Endothelial cell of umbilical vein (primary cell): ENCODE measurements at regions not wholly inside any gene's neighbourhood (a gene's known extent, or its start where the extent isn't known, plus 50 kb on each side); places are given as distances from the start of the nearest gene placed in this dataset.

Experiments used
- BruUV-seq: library from RNA; stranded (reverse); fragments of 400-500 nt; replicated peaks from 2 replicates; lab custom pipeline; 2021; lab: Mats Ljungman, UMichigan
- CTCF ChIA-PET: fragments of 300-600, 350-600 bp; sonication (Branson Sonifier 250); formaldehyde crosslinking; loops from one replicate; lab custom pipeline; 2021; ENCODE audit warnings: antibody characterized with exemption, inconsistent platforms; lab: Charles Lee
- POLR2A ChIA-PET: fragments of 300-600, 350-600 bp; sonication (Branson Sonifier 250); formaldehyde crosslinking; loops from one replicate; lab custom pipeline; 2021; ENCODE audit warnings: antibody characterized with exemption, inconsistent platforms; lab: Charles Lee
- DNase-seq: peaks from one replicate; pipeline ENCODE4 v3.0.0-alpha.2; 2011; ENCODE audit warnings: low read depth, low spot score
- FAIRE-seq: peaks from 2 replicates; lab custom pipeline; 2011; peaks lifted over from hg19 to GRCh38; lab: Jason Lieb, UNC
- H2AFZ ChIP-seq: 2 replicates; pipeline ENCODE4 v1.6.0; 2012; ENCODE audit warnings: low read depth, low read length, control low read depth, inconsistent platforms
- H3K27ac ChIP-seq: 2 replicates; pipeline ENCODE4 v1.5.1; 2011; ENCODE audit warnings: low read depth, mild to moderate bottlenecking, control low read depth, low read length, moderate library complexity; ENCODE audit not compliant: insufficient read depth
- H3K27me3 ChIP-seq, 2 experiments: 2 replicates each; pipeline versions ENCODE4 v1.6.0 to v1.6.1; 2011; ENCODE audit warnings: low read length in 2 of 2, mixed read lengths in 1 of 2; ENCODE audit not compliant: control insufficient read depth in 2 of 2, insufficient read depth in 2 of 2
- H3K36me3 ChIP-seq, 2 experiments: 2 replicates in 1 of 2; 3 replicates in 1 of 2; pipeline ENCODE4 v1.5.1; 2011; ENCODE audit warnings: low read length in 2 of 2, mild to moderate bottlenecking in 1 of 2, moderate library complexity in 1 of 2; ENCODE audit not compliant: control insufficient read depth in 2 of 2, insufficient read depth in 2 of 2; ENCODE audit errors: extremely low read depth in 1 of 2
- H3K4me1 ChIP-seq: 3 replicates; pipeline ENCODE4 v1.5.1; 2011; ENCODE audit warnings: mild to moderate bottlenecking, low read length; ENCODE audit not compliant: control insufficient read depth, insufficient read depth; ENCODE audit errors: extremely low read depth
- H3K4me2 ChIP-seq: 2 replicates; pipeline ENCODE4 v1.6.1; 2011; ENCODE audit warnings: low read length, control low read depth, mixed read lengths; ENCODE audit not compliant: insufficient read depth
- H3K4me3 ChIP-seq, 3 experiments: fragments of 200-600 bp in 1 of 3; sonication (generic), shearing (Covaris generic) in 1 of 3; replicated peaks in 1 of 3; 2 replicates each; pipeline ENCODE4 v1.5.1; 2011 to 2016; ENCODE audit warnings: control low read depth in 3 of 3, low read length in 3 of 3, mild to moderate bottlenecking in 2 of 3, inconsistent platforms in 1 of 3, low read depth in 1 of 3, moderate library complexity in 1 of 3; ENCODE audit not compliant: insufficient read depth in 1 of 3
- H3K79me2 ChIP-seq: 2 replicates; pipeline ENCODE4 v1.6.0; 2012; ENCODE audit warnings: low read length, inconsistent platforms; ENCODE audit not compliant: control insufficient read depth, insufficient read depth
- H3K9ac ChIP-seq: replicated peaks from 2 replicates; pipeline ENCODE3; 2011; ENCODE audit warnings: low read length, control low read depth; ENCODE audit not compliant: insufficient read depth; ENCODE audit errors: extremely low read depth
- H3K9me1 ChIP-seq: replicated peaks from 3 replicates; pipeline ENCODE4 v1.6.0; 2011; ENCODE audit warnings: mild to moderate bottlenecking, low read length; ENCODE audit not compliant: control insufficient read depth, insufficient read depth; ENCODE audit errors: extremely low read depth
- H3K9me3 ChIP-seq: replicated peaks from 2 replicates; pipeline ENCODE4 v1.5.1; 2012; ENCODE audit warnings: low read length, inconsistent platforms; ENCODE audit not compliant: control insufficient read depth, insufficient read depth
- H4K20me1 ChIP-seq: replicated peaks from 2 replicates; pipeline ENCODE3; 2011; ENCODE audit warnings: mild to moderate bottlenecking, low read length; ENCODE audit not compliant: control insufficient read depth, insufficient read depth; ENCODE audit errors: extremely low read depth
- CTCF ChIP-seq, 2 donors: IDR thresholded peaks; 1 replicate in 1 of 2; 2 replicates in 1 of 2; pipeline ENCODE4 v1.5.1; 2011; ENCODE audit warnings: low read length in 2 of 2, mild to moderate bottlenecking in 2 of 2, moderate library complexity in 2 of 2, control low read depth in 1 of 2, inconsistent platforms in 1 of 2, low read depth in 1 of 2; ENCODE audit not compliant: insufficient read depth in 1 of 2; ENCODE audit errors: extremely low read depth in 1 of 2
- EZH2 ChIP-seq: IDR thresholded peaks from 2 replicates; pipeline ENCODE4 v1.6.1; 2012; ENCODE audit warnings: borderline replicate concordance, low read depth, mild to moderate bottlenecking, moderate library complexity, low read length, inconsistent platforms; ENCODE audit not compliant: severe bottlenecking
- FOS ChIP-seq: IDR thresholded peaks from 2 replicates; pipeline ENCODE4 v1.6.1; 2011; ENCODE audit warnings: mild to moderate bottlenecking, low read length, moderate library complexity, borderline replicate concordance; ENCODE audit not compliant: insufficient read depth
- GATA2 ChIP-seq: IDR thresholded peaks from 2 replicates; pipeline ENCODE4 v1.7.0; 2011; ENCODE audit warnings: low read depth, mild to moderate bottlenecking, moderate library complexity, mixed read lengths, low read length; ENCODE audit not compliant: insufficient read length, insufficient read depth
- JUN ChIP-seq: IDR thresholded peaks from 2 replicates; pipeline ENCODE4 v1.6.1; 2011; ENCODE audit warnings: borderline replicate concordance, low read depth; ENCODE audit not compliant: insufficient read length, insufficient read depth
- MYC ChIP-seq: IDR thresholded peaks from one replicate; pipeline ENCODE4 v1.6.1; 2011; ENCODE audit warnings: mild to moderate bottlenecking, low read depth, low read length
- POLR2A ChIP-seq: IDR thresholded peaks from 2 replicates; pipeline ENCODE4 v1.6.1; 2012; ENCODE audit warnings: low read depth, mild to moderate bottlenecking, control low read depth, low read length
- POLR2AphosphoS5 ChIP-seq: IDR thresholded peaks from 2 replicates; pipeline ENCODE4 v1.6.1; 2012; ENCODE audit warnings: low read depth, mild to moderate bottlenecking, control low read depth, low read length, moderate library complexity; ENCODE audit not compliant: insufficient read depth
- dilution Hi-C: fragments of 300-500 bp; cut with MboI; formaldehyde crosslinking; loops from one replicate; pipeline ENCODE4 v1.15.0; 2019; ENCODE audit warnings: low sequenced_read_pairs; ENCODE audit not compliant: extremely low pct_ligation_motif_present
- intact Hi-C: fragments of 100-400 bp; cut with micrococcal nuclease; formaldehyde crosslinking; loops from one replicate; pipeline ENCODE4 v1.10.0; 2022
- TF ChIP-seq, protein P1 (sequence below): IDR thresholded peaks from 2 replicates; pipeline ENCODE4 v1.6.1; 2011; ENCODE audit not compliant: insufficient read depth, insufficient read length

GRCh38 chr12:105466231-105466900 lies 135.9 kb downstream of the C12orf75 start:
- FAIRE-seq (no peak), DNase-seq (no peak)
- Histone ChIP-seq H3K4me2 (peak overlapping the region; percentile 31), H3K9me1 (no peaks in the 10 kb centered on the region), H3K27ac (peak overlapping the region; percentile 95), H4K20me1 (no peaks in the 10 kb centered on the region), H3K36me3 (no peaks in the 10 kb centered on the region), H3K27me3 (no peaks in the 10 kb centered on the region), H3K79me2 (peaks cover 27% of the 10 kb centered on the region), H3K4me3 (no peak overlapping the region), H3K4me1 (peaks cover 73% of the 10 kb centered on the region), H3K9me3 (no peaks in the 10 kb centered on the region), H3K9ac (peak overlapping the region; percentile 91), H2AFZ (peak overlapping the region; percentile 54)
- TF ChIP-seq, protein P1, sequence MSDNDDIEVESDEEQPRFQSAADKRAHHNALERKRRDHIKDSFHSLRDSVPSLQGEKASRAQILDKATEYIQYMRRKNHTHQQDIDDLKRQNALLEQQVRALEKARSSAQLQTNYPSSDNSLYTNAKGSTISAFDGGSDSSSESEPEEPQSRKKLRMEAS: no peak
- TF ChIP-seq JUN: peak; percentile 15
- ChIA-PET CTCF (interaction anchor here (0.7 to 5.7 kb wide), 9 partner anchors 11 to 121 kb away, joined by 3 to 72 read pairs (median 4); no protein-coding TSS in a partner anchor), POLR2A (interaction anchor here (1.0 to 2.8 kb wide), 4 partner anchors 19 to 35 kb away, joined by 3 to 19 read pairs (median 10); no protein-coding TSS in a partner anchor)
- intact Hi-C loops (loop anchor here (5.0 kb wide), 1 partner anchor 671 kb away; the partner anchor contains the start of gene NUAK1), dilution Hi-C loops (no loop called here)
- BruUV-seq: no TSS peak

DNA sequence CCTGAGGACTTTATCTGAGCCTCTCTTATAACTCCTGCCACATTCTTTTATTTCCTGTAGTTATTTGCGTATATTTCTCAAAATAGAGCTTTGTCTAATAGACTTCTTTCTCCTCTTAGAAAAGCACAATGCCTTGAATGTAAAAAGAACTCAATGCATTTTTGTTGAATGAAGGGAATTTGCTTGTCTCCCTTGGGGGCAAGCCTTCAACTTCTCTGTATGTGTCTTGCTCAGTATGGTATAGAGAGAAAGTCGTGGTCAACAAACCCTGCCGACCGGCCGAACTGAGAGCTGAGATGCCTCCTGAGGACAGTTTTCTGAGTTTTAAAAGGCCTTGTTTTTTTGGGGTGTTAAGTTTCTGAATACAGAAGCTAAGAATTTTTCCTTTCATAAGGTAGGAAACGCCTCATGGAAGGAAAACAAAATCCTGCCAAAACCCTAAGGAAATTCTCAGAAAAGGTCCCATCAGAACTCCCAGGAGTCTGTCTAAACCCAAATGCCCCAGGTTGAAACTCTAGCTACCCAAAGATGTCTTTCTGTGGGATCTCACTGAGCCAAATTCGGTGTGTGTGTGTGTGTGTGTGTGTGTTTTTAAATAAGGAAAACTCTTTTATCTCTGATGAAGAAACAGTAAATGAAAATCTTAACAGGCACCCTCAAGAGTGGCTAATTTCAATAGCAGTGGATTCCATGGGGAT lies 136.6 kb downstream of the C12orf75 start:
- Histone ChIP-seq H4K20me1 (no peaks in the 10 kb centered on the region), H3K9me1 (no peaks in the 10 kb centered on the region), H3K27me3 (no peaks in the 10 kb centered on the region), H3K27ac (peak overlapping the region; percentile 95), H2AFZ (peak overlapping the region; percentile 54), H3K9ac (peak overlapping the region; percentile 91), H3K79me2 (peaks cover 32% of the 10 kb centered on the region), H3K4me2 (peak overlapping the region; percentile 93), H3K4me1 (peaks cover 70% of the 10 kb centered on the region), H3K36me3 (no peaks in the 10 kb centered on the region), H3K4me3 (no peak overlapping the region), H3K9me3 (no peaks in the 10 kb centered on the region)
- POLR2A ChIA-PET: interaction anchor here (0.6 to 3.3 kb wide), 6 partner anchors 13 to 66 kb away, joined by 3 to 19 read pairs (median 6); no protein-coding TSS in a partner anchor
- intact Hi-C loops: loop anchor here (1.0 to 5.0 kb wide), 2 partner anchors 22 to 670 kb away; partner anchors contain the start of gene NUAK1
- CTCF ChIA-PET: interaction anchor here (0.7 to 5.7 kb wide), 14 partner anchors 12 to 120 kb away, joined by 3 to 72 read pairs (median 4); no protein-coding TSS in a partner anchor
- no peak for TF ChIP-seq MYC
- TF ChIP-seq JUN: no peak
- TF ChIP-seq POLR2AphosphoS5: no peak
- no peak for TF ChIP-seq CTCF (IDR thresholded peaks at IDR 0.05; ENCODE audit: extremely low read depth in 1 of 2, insufficient read depth in 1 of 2, low read depth in 1 of 2, low read length in 2 of 2)
- no peak for TF ChIP-seq FOS
- no peak for TF ChIP-seq EZH2
- no peak for TF ChIP-seq POLR2A
- no peak for TF ChIP-seq GATA2
- TF ChIP-seq, protein P1: no peak
- BruUV-seq: no TSS peak
- DNase-seq (peak; percentile 80), FAIRE-seq (no peak)
- dilution Hi-C loops: no loop called here
